Limb (tissue), 2 donors: ENCODE measurements at regions not wholly inside any gene's neighbourhood (a gene's known extent, or its start where the extent isn't known, plus 50 kb on each side); places are given as distances from the start of the nearest gene placed in this dataset.
"Not testable (repeated sequence)": the region's sequence is repeated elsewhere in the genome, so short reads cannot be mapped to it uniquely, and the experiment has no call there.

ENCODE experiments used
- DNase-seq, 2 donors: peaks; one replicate each; pipeline ENCODE4 v3.0.0-alpha.2; 2016; ENCODE audit errors: extremely low spot score in 2 of 2

GRCh38 chr2:118791483-118791882 is 56.0 kb downstream of the EN1 start:
- peak in 1 of 2 donors; percentile 42 for DNase-seq

GRCh38 chr2:118786746-118787145 is 60.7 kb downstream of the EN1 start:
- DNase-seq = no peak

- DNase-seq = no peak
These were observed 62.6 kb downstream of the EN1 start for GRCh38 chr2:118784860-118785259.

GRCh38 chr2:118779362-118779761 is 68.1 kb downstream of the EN1 start:
- no peak for DNase-seq

GRCh38 chr2:118774458-118775133 is 72.9 kb downstream of the EN1 start:
- peak; percentile 62 to 85 for DNase-seq

- no peak for DNase-seq
These were observed 73.6 kb downstream of the EN1 start for GRCh38 chr2:118773826-118774225.

GRCh38 chr2:118772487-118773200 is 74.8 kb downstream of the EN1 start:
- DNase-seq = no peak

- no peak for DNase-seq
These were observed 77.6 kb downstream of the EN1 start for GRCh38 chr2:118769707-118770400.

- DNase-seq = no peak
These were observed 80.6 kb downstream of the EN1 start for GRCh38 chr2:118766871-118767270.

- DNase-seq = no peak
These were observed 82.6 kb downstream of the EN1 start for GRCh38 chr2:118764855-118765254.

- DNase-seq = peak in 1 of 2 donors; percentile 34
These were observed 83.7 kb downstream of the EN1 start for GRCh38 chr2:118763797-118764196.

- no peak for DNase-seq
These were observed 85.2 kb downstream of the EN1 start for GRCh38 chr2:118762290-118762689.

GRCh38 chr2:118761771-118762170 is 85.7 kb downstream of the EN1 start:
- no peak for DNase-seq

- no peak for DNase-seq
These were observed 91.5 kb downstream of the EN1 start for GRCh38 chr2:118755901-118756300.

GRCh38 chr2:118755384-118755783 is 92.1 kb downstream of the EN1 start:
- DNase-seq = no peak

GRCh38 chr2:118752762-118753429 is 94.6 kb downstream of the EN1 start:
- DNase-seq = no peak

GRCh38 chr2:118750959-118751565 is 96.4 kb downstream of the EN1 start:
- DNase-seq = no peak

- DNase-seq = no peak
These were observed 99.1 kb downstream of the EN1 start for GRCh38 chr2:118748245-118748885.

GRCh38 chr2:118747637-118748036 is 99.8 kb downstream of the EN1 start:
- no peak for DNase-seq

GRCh38 chr2:118747066-118747465 is 100.4 kb downstream of the EN1 start:
- no peak for DNase-seq

- DNase-seq = not testable (repeated sequence)
These were observed 102.7 kb downstream of the EN1 start for GRCh38 chr2:118744682-118745181.
